Uterus (tissue), 2 donors: ENCODE measurements at regions not wholly inside any gene's neighbourhood (a gene's known extent, or its start where the extent isn't known, plus 50 kb on each side); places are given as distances from the start of the nearest gene placed in this dataset.

ENCODE experiments used
- POLR2A ChIP-seq, 2 donors: fragments of 450-650 bp; IDR thresholded peaks; one replicate each; pipeline ENCODE4 v1.6.1; 2016; ENCODE audit warnings: antibody characterized with exemption in 2 of 2, mild to moderate bottlenecking in 1 of 2, moderate library complexity in 1 of 2
- TF ChIP-seq, protein P1 (sequence below), 4 experiments: fragments of 200-600 bp in 2 of 4; fragments of 450-650 bp in 2 of 4; sonication (generic) in 2 of 4; IDR thresholded peaks; one replicate each; pipeline ENCODE4 v1.5.1; 2016 to 2019; ENCODE audit warnings: antibody characterized with exemption in 4 of 4, mild to moderate bottlenecking in 2 of 4, moderate library complexity in 1 of 4

DNA sequence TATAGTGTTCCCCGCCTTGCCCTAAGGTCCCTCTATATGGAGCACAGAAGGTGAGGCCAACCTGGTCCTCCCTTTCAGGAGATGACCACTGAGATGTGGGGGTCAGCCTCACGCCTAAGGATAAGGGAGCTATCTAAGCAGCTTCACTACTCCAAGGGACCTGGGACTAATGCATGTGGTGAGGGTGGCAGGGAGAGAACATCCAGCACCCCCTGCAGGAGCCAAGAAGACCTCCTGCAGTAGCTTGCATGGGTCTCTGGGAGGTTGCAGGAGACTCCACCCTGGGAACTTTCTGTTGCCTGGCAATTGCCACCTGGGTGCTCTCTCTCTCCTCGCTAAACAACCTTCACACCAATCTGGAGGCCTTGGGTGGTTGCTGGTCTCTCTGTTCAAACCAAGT lies 93.0 kb upstream of the KLHL29 start:
- TF ChIP-seq, protein P1, sequence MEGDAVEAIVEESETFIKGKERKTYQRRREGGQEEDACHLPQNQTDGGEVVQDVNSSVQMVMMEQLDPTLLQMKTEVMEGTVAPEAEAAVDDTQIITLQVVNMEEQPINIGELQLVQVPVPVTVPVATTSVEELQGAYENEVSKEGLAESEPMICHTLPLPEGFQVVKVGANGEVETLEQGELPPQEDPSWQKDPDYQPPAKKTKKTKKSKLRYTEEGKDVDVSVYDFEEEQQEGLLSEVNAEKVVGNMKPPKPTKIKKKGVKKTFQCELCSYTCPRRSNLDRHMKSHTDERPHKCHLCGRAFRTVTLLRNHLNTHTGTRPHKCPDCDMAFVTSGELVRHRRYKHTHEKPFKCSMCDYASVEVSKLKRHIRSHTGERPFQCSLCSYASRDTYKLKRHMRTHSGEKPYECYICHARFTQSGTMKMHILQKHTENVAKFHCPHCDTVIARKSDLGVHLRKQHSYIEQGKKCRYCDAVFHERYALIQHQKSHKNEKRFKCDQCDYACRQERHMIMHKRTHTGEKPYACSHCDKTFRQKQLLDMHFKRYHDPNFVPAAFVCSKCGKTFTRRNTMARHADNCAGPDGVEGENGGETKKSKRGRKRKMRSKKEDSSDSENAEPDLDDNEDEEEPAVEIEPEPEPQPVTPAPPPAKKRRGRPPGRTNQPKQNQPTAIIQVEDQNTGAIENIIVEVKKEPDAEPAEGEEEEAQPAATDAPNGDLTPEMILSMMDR (IDR thresholded peaks at IDR 0.05): no peak
- no peak for TF ChIP-seq POLR2A (IDR thresholded peaks at IDR 0.05)
